ENCODE measurements at regions not wholly inside any gene's neighbourhood (a gene's known extent, or its start where the extent isn't known, plus 50 kb on each side); places are given as distances from the start of the nearest gene placed in this dataset.

GRCh38 chr2:66872986-66873754 is 438.2 kb downstream of the MEIS1 start:
- CTCF ChIA-PET: no interaction called here
- H3K9ac ChIP-seq (ENCODE audit: low read length): no peak overlapping the region
- DNase-seq (no peak), ATAC-seq (ENCODE audit: low read depth) (no peak)
- H3K79me2 ChIP-seq (ENCODE audit: control insufficient read depth, insufficient read depth, low read length): no peaks in the 10 kb centered on the region
- no peak for TF ChIP-seq CTCF (IDR thresholded peaks at IDR 0.05)
- TF ChIP-seq EZH2 (IDR thresholded peaks at IDR 0.05; ENCODE audit: borderline replicate concordance, insufficient read depth, low read depth, low read length, poor library complexity, severe bottlenecking): no peak
- no peaks in the 10 kb centered on the region for H3K9me3 Mint-ChIP-seq (ENCODE audit: insufficient read depth)
- H3K9me3 ChIP-seq (ENCODE audit: control extremely low read depth in 1 of 3, control insufficient read depth in 2 of 3, insufficient read depth in 1 of 3, low read length in 2 of 3): no peaks in the 10 kb centered on the region
- H3K4me1 Mint-ChIP-seq: no peaks in the 10 kb centered on the region
- H3K4me2 ChIP-seq (replicated peaks; ENCODE audit: low read depth, low read length, poor library complexity, severe bottlenecking): no peak overlapping the region
- intact Hi-C loops (cut with micrococcal nuclease): no loop called here
- no peaks in the 10 kb centered on the region for H4K20me1 ChIP-seq (ENCODE audit: control insufficient read depth, insufficient read depth, low read length, poor library complexity, severe bottlenecking)
- H3K27me3 Mint-ChIP-seq: no peaks in the 10 kb centered on the region
- H3K27ac Mint-ChIP-seq: no peak overlapping the region
- H3K27ac ChIP-seq (ENCODE audit: low read length in 2 of 2): no peak overlapping the region
- no peak overlapping the region for H2AFZ ChIP-seq (ENCODE audit: insufficient read depth, low read depth, low read length, poor library complexity, severe bottlenecking)
- H3K36me3 ChIP-seq (replicated peaks in 1 of 2; ENCODE audit: control extremely low read depth in 1 of 2, control insufficient read depth in 1 of 2, extremely low read depth in 1 of 2, insufficient read depth in 2 of 2, low read length in 1 of 2): no peaks in the 10 kb centered on the region
- no peaks in the 10 kb centered on the region for H3K27me3 ChIP-seq (replicated peaks in 1 of 4; ENCODE audit: control extremely low read depth in 1 of 4, control insufficient read depth in 3 of 4, insufficient read depth in 4 of 4, low read length in 3 of 4)
- WGBS (ENCODE audit: insufficient coverage): 70% methylated on average over 2 of the region's 8 CpGs
- H3K4me1 ChIP-seq (ENCODE audit: control insufficient read depth in 2 of 2, insufficient read depth in 2 of 2, low read length in 2 of 2): no peaks in the 10 kb centered on the region
- POLR2A ChIA-PET: no interaction called here
- no peak overlapping the region for H3K4me3 ChIP-seq (ENCODE audit: control extremely low read depth in 1 of 5, extremely low read depth in 1 of 5, insufficient read depth in 1 of 5, low read depth in 2 of 5, low read length in 4 of 5)
- no peak overlapping the region for H3K4me3 Mint-ChIP-seq

- H3K9me3 ChIP-seq (ENCODE audit: control extremely low read depth in 1 of 3, control insufficient read depth in 2 of 3, insufficient read depth in 1 of 3, low read length in 2 of 3): no peaks in the 10 kb centered on the region
- no peak overlapping the region for H3K4me2 ChIP-seq (replicated peaks; ENCODE audit: low read depth, low read length, poor library complexity, severe bottlenecking)
- no peak overlapping the region for H3K27ac Mint-ChIP-seq
- H3K4me3 ChIP-seq (ENCODE audit: control extremely low read depth in 1 of 5, extremely low read depth in 1 of 5, insufficient read depth in 1 of 5, low read depth in 2 of 5, low read length in 4 of 5): no peak overlapping the region
- intact Hi-C loops (cut with micrococcal nuclease): no loop called here
- H3K4me1 ChIP-seq (ENCODE audit: control insufficient read depth in 2 of 2, insufficient read depth in 2 of 2, low read length in 2 of 2): no peaks in the 10 kb centered on the region
- H4K20me1 ChIP-seq (ENCODE audit: control insufficient read depth, insufficient read depth, low read length, poor library complexity, severe bottlenecking): no peaks in the 10 kb centered on the region
- H3K27me3 Mint-ChIP-seq: no peaks in the 10 kb centered on the region
- no peak overlapping the region for H3K9ac ChIP-seq (ENCODE audit: low read length)
- ChIA-PET CTCF (no interaction called here), POLR2A (no interaction called here)
- WGBS (ENCODE audit: insufficient coverage): 95% methylated on average over 2 of the region's 2 CpGs
- H3K79me2 ChIP-seq (ENCODE audit: control insufficient read depth, insufficient read depth, low read length): no peaks in the 10 kb centered on the region
- H3K36me3 ChIP-seq (replicated peaks in 1 of 2; ENCODE audit: control extremely low read depth in 1 of 2, control insufficient read depth in 1 of 2, extremely low read depth in 1 of 2, insufficient read depth in 2 of 2, low read length in 1 of 2): no peaks in the 10 kb centered on the region
- TF ChIP-seq CTCF (IDR thresholded peaks at IDR 0.05): no peak
- TF ChIP-seq EZH2 (IDR thresholded peaks at IDR 0.05; ENCODE audit: borderline replicate concordance, insufficient read depth, low read depth, low read length, poor library complexity, severe bottlenecking): no peak
- no peaks in the 10 kb centered on the region for H3K4me1 Mint-ChIP-seq
- DNase-seq: no peak
- ATAC-seq (ENCODE audit: low read depth): no peak
- no peak overlapping the region for H3K27ac ChIP-seq (ENCODE audit: low read length in 2 of 2)
- no peak overlapping the region for H2AFZ ChIP-seq (ENCODE audit: insufficient read depth, low read depth, low read length, poor library complexity, severe bottlenecking)
- H3K9me3 Mint-ChIP-seq (ENCODE audit: insufficient read depth): no peaks in the 10 kb centered on the region
- H3K4me3 Mint-ChIP-seq: no peak overlapping the region
- no peaks in the 10 kb centered on the region for H3K27me3 ChIP-seq (replicated peaks in 1 of 4; ENCODE audit: control extremely low read depth in 1 of 4, control insufficient read depth in 3 of 4, insufficient read depth in 4 of 4, low read length in 3 of 4)
Observed at GRCh38 chr2:66874411-66874810, 439.5 kb downstream of the MEIS1 start.
